NB4 (cell line): ENCODE measurements at regions not wholly inside any gene's neighbourhood (a gene's known extent, or its start where the extent isn't known, plus 50 kb on each side); places are given as distances from the start of the nearest gene placed in this dataset.

Experiments
- DNase-seq: peaks from one replicate; pipeline ENCODE4 v3.0.0; 2010; ENCODE audit warnings: low read depth
- H3K4me3 ChIP-seq: one replicate; pipeline ENCODE4 v1.5.1; 2011; ENCODE audit warnings: mild to moderate bottlenecking, low read depth, low read length, moderate library complexity
- MYC ChIP-seq: IDR thresholded peaks from 2 replicates; pipeline ENCODE4 v1.6.1; 2011; ENCODE audit warnings: low read depth, low read length
- POLR2A ChIP-seq: IDR thresholded peaks from 2 replicates; pipeline ENCODE4 v1.6.1; 2011; ENCODE audit warnings: mild to moderate bottlenecking; ENCODE audit not compliant: insufficient read length; ENCODE audit errors: extremely low read depth
- TF ChIP-seq, protein P1 (sequence below): IDR thresholded peaks from one replicate; pipeline ENCODE4 v1.5.1; 2012; ENCODE audit warnings: low read depth, low read length
- TF ChIP-seq, protein P2 (sequence below): IDR thresholded peaks from 2 replicates; pipeline ENCODE4 v1.6.1; 2011; ENCODE audit warnings: low read depth, low read length

DNA sequence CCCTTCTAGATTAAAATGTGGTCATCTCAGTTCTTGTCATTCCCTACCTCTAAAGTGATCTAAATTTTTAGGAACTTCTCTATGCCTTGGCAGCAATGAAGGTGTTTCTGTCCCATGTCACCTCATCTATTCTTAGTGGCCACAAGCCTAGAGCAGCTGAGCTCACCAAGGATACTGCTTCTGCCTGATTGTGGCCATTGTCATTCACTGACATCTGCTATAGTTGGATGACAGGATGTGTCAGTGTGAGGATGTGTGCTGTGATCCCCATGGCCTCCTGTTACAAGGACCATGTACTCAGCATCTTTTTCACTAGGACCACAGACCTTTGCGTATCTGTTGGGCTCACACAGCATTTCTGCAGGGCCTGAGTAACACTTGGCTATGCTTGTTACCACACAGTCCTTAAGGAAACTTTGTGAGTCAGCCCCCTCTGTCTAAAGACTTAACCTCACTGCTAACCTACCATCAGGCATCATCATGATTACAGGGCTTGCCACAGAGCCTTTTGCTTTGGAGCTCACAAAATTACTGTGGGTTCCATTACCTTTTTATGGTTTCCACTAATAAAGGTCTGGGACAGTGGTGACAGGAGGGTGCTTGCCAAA is 421.0 kb downstream of the ADAM29 start:
- TF ChIP-seq, protein P1, sequence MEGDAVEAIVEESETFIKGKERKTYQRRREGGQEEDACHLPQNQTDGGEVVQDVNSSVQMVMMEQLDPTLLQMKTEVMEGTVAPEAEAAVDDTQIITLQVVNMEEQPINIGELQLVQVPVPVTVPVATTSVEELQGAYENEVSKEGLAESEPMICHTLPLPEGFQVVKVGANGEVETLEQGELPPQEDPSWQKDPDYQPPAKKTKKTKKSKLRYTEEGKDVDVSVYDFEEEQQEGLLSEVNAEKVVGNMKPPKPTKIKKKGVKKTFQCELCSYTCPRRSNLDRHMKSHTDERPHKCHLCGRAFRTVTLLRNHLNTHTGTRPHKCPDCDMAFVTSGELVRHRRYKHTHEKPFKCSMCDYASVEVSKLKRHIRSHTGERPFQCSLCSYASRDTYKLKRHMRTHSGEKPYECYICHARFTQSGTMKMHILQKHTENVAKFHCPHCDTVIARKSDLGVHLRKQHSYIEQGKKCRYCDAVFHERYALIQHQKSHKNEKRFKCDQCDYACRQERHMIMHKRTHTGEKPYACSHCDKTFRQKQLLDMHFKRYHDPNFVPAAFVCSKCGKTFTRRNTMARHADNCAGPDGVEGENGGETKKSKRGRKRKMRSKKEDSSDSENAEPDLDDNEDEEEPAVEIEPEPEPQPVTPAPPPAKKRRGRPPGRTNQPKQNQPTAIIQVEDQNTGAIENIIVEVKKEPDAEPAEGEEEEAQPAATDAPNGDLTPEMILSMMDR: no peak
- TF ChIP-seq, protein P2, sequence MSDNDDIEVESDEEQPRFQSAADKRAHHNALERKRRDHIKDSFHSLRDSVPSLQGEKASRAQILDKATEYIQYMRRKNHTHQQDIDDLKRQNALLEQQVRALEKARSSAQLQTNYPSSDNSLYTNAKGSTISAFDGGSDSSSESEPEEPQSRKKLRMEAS: no peak
- TF ChIP-seq MYC: no peak
- TF ChIP-seq POLR2A: no peak
- DNase-seq: no peak
- no peak overlapping the region for H3K4me3 ChIP-seq

DNA sequence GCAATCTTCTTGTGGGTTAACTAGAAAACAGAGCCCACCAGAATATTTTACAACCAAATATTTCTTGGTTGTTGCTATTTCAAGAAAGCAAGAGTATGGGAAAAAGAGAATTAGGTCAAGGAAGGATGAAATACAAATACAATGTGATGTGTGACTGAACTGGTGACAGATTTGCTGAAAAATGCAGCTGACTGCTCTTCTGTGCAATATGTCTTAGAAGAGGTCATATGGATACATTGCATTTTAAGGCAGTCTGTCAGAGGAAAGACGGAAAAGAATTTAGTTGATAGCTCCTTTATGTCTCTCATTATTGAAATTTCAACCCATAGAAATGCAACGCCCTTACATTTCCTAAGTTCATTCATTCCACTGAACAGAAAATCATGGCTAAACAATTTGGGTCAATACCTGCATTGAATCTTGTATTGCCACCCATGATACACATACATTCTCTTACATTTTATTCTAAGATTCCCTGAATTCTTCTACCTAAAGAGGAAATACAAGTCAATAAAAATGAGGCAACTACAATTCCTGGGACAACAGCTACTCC is 423.1 kb downstream of the ADAM29 start:
- DNase-seq: no peak
- TF ChIP-seq POLR2A: no peak
- TF ChIP-seq, protein P2: no peak
- TF ChIP-seq, protein P1: no peak
- TF ChIP-seq MYC: no peak
- no peak overlapping the region for H3K4me3 ChIP-seq

DNA sequence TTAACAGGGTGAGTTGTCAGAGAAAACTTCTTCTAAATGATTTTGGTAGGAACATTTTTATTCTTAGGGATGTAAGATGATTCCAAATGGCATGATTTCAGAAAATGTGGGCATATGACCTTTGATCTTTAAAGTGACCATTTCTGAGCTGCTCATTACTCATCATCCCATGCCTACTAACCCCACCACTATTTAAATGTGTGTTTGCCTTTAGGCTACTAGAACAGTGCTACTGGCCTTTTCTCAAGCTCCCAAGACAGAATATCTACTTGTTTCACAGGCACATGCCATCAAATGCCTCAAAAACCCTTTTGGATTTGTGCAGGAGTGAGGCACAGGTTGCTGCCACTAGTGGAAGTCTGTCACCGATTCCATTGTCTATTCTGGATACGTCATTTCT is 428.2 kb downstream of the ADAM29 start:
- no peak for TF ChIP-seq POLR2A
- no peak for TF ChIP-seq MYC
- TF ChIP-seq, protein P1: no peak
- TF ChIP-seq, protein P2: no peak
- no peak for DNase-seq
- no peak overlapping the region for H3K4me3 ChIP-seq

DNA sequence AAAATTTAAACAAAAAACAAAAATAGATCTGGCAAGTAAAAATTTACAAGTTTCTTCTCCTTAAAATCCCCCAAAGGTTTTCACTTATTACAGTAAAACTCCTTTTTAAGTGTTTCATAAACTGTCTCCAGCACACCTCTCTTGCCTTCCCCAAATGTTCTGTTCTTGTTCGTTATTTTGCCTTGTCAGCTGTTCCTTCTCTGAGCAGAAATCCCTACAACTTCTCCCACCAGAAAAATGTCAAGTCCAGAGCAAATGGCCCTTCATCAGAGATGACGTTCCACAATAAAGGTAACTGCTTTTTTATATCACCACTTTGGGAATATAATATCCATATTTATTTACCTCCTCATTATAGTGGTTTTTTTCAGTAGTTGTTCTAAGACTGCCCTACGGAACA is 432.1 kb downstream of the ADAM29 start:
- TF ChIP-seq POLR2A: no peak
- TF ChIP-seq, protein P1: no peak
- TF ChIP-seq, protein P2: no peak
- TF ChIP-seq MYC: no peak
- no peak for DNase-seq
- no peak overlapping the region for H3K4me3 ChIP-seq

DNA sequence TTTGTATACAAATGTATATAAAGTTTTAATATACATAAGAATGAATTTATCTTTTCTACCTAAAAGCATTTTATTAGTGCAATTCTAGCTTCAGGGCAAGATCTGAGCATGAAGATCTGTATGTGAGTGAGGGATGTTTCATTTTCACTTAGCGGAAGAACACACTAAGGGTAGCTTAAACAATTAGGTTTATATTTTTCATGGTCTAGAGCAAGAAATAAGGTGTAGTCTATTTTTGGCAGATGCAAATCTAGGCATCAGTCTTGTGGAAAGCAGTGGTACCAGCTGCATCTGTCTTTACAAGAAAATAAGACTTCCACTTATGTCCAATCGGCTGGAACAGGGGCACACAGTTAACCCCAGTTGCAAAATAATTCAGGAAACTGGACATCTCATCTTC is 433.3 kb downstream of the ADAM29 start:
- no peak for TF ChIP-seq POLR2A
- TF ChIP-seq MYC: no peak
- TF ChIP-seq, protein P2: no peak
- TF ChIP-seq, protein P1: no peak
- H3K4me3 ChIP-seq: no peak overlapping the region
- DNase-seq: no peak
